Amniotic stem cell (primary cell): ENCODE measurements at regions not wholly inside any gene's neighbourhood (a gene's known extent, or its start where the extent isn't known, plus 50 kb on each side); places are given as distances from the start of the nearest gene placed in this dataset.
A peak's percentile ranks its signal among the peaks of the same experiment; 100 is the strongest.

Experiments used
- DNase-seq: peaks from one replicate; lab custom pipeline; 2025; lab: John Stamatoyannopoulos, UW

DNA sequence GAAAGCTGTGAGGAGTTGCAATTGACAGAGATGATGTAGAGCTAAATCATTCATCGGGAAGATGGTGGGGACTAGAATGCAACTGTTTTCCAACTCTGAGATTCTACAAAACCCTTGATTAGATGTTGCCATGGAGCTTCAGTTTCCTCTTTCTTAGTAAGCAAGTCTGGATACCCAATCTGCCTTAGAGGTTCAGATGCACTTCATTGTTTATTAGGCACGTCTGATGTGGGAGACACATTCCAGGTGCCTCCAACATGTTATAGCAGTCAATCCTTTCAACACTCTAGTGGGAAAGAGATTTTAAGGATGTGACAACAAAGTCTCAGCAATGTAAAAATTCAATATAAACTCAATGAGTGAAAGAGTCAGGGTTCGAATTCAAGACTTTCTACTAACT, 291.3 kb upstream of the PHYHIPL start:
- DNase-seq: no peak

DNA sequence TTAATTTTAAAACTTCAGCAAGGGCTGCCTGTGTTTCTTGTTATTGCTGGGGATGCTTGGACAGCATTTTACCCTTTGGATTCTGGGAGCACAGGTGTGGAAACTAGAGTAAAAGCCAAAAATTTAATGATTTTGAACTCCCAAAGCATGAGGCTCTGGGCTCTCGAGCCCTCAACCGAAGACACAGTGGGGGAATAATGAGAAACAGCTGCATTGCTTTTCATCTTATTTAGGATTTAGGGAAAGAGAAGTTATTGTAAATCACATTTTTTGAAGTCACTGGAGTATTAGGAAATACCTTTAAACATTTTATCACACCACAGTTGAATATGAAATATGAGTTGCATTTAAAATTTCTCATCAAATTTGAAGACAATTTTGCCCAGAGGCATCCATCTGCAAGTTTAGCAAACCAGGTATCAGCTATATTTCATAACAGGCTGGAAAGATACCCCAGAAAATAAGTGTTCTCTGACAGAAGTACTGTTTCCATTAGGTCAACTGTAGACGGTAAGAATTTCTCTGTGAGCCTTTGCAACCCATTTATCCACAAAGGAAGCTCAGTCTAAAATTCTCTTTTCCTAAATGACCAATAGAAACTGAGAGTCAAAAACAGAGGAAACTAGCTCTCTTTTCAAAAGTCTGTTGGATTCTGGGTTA, 290.6 kb upstream of the PHYHIPL start:
- DNase-seq: no peak

DNA sequence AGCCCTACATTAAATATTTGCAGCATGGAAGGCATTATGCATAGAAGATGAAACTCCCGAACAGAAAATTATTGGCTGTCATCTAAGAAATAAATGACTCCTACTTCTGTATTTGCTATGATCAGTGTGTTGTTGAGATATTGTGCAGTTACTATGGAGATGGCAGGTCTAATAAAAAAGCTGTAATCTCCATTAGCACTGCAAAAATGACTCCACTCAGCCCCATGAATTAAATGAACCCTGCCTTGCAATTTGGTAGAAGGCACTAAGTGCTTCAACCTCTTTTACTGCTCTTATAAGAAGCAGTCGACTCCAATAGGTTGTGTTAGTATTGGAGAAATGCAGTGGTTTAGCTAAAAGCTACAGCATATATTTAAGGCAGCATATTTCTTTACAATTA, 290.0 kb upstream of the PHYHIPL start:
- no peak for DNase-seq

DNA sequence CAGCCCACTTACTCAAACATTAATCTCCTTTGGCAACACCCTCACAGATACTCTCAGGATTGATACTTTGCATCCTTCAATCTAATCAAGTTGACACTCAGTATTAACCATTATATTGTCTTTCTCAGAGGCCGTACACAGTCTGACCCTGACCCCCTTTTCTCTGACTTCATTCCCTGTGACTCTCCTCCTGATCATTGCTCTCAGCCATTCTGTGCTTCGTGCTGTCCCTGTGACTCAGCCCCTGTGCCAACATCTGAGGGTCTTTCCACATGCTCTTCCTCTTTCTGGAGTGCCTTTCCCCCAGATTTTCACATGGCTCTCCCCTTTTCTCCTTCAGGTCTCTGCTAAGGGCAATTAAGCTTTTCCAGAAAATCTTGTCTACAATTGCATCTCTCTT, 289.0 kb upstream of the PHYHIPL start:
- no peak for DNase-seq

DNA sequence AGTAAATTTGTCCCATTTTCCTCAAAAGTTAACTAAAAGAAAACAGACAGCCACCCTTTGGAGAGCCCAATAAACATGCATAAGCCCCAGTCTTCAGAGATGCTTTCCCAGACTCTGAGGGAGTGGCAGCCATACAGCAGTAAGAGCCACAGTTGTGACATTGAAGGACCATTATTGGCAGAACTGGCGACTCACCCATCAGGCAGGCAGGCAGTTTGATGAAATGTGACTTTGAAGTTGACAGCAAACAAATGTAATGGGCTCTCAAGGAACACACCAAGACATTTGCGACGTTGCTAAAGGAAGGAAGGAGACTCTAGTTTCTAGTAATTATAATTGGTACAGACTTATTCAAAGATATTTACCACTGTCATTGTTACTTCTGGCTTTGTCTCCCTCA, 287.5 kb upstream of the PHYHIPL start:
- DNase-seq: no peak

DNA sequence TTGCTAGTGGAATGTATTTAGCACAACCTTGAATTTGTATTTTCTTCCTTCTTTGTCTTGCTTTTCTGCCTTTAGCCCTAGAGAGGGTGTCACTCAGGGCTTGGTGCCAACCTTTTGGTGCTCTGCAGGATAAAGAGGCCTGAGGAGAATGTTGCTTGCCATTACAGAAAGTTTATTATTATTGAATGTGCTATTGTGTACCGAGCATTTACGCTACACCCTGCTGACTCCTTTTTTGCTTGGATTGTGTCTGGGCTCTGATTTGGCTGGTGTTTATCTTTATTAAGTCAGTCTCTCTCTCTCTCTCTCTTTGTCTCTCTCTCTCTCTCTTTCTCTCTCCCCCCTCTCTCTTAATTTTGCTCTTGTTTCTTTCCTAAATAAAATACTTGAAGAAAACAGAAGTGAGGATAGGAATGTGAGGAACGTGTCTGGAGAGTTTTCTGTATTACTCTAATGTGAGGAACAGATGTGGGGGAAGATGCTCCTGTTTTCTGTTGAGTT, 284.4 kb upstream of the PHYHIPL start:
- DNase-seq: no peak

DNA sequence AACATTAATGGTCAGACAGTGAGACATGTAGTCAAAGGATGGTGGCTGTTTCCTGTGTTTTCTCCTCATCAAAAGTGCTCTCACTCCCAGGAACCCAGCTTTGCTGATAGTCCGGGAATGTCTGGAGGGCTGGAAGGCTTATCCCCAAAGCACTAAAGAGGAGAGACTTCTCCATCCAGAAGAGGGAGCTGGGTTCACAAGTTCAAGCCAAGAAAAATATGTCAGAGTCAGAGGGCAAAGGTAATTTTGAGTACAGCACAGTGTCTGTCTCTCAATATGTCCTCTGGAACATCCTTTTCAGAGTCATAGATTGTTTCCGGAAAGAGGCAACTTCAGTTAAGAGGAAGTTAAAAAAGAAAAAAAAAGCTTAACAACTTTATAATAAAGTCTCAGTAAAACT, 281.5 kb upstream of the PHYHIPL start:
- DNase-seq: no peak

DNA sequence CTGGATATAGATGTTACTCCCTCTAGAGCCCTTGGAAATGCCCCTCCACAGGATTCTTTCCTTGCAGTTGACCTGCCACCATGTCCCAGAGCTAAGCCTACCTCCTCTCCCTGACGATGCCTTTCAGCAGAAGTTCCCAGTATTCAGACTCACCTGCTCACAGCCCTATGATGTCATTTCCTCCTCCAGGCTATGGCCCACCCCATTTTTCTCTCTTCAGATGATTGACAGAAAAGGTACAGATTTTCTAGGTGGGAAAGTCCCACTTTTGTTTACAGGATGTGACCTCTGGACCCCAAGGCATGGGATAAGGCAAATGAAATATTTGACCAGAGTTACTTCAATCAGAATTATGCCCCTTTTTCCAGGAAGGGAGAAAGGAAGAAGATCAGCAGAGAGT, 280.2 kb upstream of the PHYHIPL start:
- DNase-seq: no peak

DNA sequence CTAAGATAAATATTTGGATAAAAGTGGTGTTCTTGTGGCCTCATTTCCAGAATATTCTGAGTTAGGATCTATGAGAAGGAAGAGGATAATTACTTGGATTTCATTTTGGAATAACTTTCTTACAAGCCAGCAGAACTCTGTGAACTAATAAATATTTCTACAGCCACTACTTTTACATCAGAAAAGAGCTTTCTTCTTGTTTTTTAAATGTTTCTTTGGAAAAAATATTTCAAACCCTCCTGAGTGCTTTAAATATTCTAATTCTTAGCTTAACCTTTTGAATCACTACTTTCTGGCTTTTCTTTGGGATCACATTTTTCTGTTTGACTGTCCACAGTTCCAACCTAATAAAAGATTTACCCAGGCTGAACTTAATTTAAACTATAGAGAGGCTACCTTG, 279.2 kb upstream of the PHYHIPL start:
- no peak for DNase-seq

DNA sequence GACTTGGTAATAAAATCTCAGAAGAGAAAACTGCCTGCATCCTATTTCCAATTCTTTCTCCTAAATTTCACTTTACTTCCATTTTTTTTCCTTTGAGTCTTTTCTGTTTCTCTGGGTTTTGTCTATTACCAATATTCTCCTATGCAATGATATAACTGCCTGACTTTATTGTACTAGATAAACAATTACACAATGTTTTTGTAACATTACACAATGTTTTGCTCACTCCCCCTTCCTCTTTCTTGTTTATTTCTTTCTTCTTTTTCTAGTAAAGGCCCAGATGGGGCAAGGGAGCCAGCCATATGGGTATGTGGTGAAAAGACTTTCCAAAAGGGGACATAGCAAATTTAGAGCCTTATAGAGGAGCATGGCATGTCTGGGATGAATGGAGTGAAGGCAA, 278.7 kb upstream of the PHYHIPL start:
- DNase-seq: no peak

DNA sequence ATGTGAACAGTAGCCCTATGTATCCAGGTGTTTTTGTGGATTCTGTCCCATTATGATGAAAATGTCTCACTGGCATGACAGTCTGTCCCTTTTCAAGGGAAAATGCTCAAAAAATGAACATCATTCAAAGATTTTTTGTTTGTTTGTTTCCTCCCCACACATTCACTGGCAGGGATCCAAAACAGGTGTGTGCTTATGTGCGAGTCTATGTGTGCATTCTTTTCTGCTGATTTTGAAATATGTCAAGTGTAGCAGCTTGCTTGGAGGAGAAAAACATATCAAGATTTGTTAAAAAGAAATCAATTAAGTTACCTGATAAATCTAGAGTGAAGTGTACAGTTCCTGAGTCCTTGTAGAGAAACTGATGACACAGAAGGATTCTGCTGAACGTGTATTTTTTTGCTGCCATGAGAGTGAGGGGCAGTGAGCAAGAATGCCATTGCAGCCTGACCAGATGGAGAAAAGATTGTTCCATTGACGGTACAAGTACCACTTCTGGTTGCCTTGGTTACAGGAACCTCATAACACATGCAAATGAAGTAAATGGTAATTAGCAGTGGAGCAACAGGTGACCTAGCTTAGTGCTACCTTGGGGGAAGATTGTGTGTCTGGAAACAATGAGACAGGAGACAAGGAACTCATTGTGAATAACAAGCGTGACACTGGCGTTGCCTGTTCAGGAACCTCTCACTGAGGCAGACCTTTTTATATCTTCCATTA, 277.4 kb upstream of the PHYHIPL start:
- DNase-seq: no peak

DNA sequence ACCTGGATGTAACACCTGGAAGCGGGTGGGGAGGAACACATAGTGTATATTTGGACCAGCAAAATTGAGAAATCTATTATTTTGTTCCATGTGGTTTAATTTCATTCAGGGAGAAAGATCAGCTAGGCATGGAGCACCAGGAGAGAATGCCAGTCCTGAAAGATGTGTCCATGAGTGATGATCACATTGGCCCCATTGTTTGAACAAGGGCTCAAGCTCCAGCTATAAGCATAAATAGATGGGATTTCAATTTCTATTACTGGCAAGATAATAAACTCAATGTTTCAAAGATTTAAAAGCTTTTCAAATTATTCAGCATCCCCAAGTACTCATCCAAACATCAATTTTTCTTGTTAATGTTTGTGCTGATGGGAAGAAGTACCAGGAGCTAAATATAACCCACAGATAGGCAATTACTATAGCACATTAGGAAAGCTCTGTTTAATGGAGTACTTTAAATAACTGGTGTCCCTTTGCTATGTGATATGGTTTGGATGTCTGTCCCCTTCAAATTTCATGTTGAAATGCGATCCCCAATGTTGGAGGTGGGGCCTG, 275.3 kb upstream of the PHYHIPL start:
- DNase-seq: no peak

DNA sequence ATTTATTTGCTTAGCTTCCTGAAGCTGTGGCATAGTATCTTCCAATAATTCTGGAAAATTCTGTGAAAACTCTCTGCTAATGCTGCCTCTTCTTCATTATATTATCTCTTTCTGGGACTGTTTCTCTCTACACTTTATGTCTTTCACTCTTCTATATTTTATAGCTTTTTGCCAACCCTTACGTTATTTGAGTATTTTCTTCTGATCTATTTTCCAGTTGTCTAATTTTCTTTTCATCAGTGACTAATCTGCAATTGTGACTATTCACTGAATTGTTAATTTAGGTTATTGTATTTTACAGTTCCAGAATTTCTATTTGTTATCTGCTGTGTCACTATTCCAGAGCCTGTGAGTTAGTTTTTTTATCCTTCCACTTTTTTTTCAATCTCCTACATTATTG, 273.4 kb upstream of the PHYHIPL start:
- no peak for DNase-seq

DNA sequence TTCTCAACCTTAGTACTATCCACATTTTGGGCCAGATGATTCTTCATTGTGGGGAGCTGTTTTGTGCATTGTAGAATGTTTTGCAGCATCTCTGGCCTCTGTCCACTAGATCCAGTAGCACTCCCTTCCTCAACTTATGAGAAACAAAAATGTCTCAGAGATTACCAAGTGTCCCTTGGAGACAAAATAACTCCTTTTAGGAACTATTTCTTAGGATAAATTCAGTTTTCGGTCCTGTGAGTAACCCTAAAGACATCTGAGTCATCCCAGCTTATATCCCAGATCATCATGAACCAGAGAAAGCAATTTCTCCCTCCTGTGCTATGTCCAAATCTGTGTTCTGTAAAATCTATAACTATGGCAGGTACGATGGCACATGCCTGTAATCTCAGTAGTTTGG, 266.6 kb upstream of the PHYHIPL start:
- DNase-seq: no peak

DNA sequence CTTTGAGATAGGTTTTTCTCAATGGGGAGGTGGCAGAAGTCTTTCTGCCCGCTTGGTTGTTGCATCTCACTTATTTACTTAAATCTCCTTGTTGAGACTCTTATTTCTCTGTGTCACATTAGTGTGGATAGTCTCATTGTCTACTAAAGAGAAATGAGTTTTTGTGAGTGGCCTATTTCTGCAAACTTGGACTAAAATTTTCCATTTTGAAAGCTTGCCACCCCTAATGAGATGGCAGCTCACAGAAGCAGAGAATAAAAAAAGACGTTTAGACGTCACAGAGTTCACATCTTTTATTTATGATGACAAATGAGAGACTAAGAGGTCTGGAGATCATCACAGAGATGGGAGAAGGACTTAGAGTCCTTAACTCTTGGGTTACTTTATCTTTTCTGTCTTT, 262.7 kb upstream of the PHYHIPL start:
- DNase-seq: no peak

DNA sequence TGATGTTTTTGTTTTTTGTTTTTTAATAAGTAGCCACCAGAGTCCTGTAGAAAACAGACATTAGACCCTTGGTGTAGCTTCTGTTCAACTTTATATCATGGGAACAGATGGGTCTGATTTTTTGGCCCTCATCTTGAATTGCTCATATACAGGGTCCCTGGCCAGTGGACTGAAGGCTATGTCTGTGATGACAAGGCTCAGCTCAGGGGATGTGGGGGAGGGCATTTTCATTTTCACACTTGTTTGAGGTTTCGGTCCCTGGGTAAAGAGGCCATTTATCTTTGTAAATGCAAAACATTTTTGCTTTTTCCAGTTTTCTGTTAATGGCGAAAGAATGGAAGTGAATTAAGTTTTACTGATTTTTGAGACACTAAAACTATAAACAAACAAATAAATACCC, 257.6 kb upstream of the PHYHIPL start:
- DNase-seq: no peak

DNA sequence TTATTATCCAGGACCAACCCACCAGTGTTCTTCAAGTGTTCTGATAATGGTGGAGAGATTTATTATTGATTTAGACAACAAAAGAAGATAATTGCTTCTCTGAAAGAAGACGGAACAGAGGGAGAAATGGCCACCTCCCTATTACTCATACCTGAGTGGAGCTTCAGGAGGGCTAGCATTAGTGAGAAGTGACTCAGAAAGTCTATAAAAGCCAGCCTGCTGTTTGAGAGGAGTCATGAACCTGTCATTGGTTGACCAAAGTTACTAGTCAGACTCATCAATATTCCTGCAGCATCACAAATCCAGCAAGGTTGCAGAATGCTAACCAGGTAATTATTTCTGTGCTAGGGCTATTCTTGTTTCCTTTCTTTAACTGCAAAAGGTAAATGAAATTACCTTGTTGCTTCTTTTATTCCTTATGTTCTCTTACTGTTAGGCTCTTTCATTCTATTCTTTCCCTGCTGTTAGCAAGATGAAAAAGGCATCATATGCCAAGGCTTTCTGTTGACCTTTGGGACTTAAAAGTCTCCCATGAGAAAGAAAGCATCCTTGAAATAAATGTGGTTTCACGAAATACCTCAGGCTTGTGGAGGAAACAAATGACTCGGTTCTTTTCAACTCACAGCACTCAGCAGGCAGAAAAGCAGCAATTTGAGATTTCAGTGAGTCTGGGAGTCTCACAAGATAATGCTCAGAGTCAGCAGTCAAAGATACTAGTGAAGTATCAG, 256.4 kb upstream of the PHYHIPL start:
- DNase-seq: peak; percentile 23

DNA sequence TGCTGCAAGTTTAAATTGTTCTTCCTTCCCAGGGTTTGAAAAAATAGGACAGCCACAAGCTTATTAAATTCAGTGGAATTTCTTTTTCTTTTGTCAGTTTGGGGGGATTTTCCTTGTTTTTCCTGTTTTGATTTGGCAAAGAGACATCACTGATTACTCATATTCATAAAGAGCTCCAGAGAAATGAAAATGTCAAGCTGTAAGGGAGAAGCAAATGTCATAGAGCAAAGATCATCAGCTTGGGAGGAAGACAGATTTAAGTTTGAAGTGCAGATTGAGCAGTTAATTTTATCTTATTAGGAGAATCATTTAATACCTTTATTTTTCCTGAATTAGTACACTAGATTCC, 255.8 kb upstream of the PHYHIPL start:
- no peak for DNase-seq

DNA sequence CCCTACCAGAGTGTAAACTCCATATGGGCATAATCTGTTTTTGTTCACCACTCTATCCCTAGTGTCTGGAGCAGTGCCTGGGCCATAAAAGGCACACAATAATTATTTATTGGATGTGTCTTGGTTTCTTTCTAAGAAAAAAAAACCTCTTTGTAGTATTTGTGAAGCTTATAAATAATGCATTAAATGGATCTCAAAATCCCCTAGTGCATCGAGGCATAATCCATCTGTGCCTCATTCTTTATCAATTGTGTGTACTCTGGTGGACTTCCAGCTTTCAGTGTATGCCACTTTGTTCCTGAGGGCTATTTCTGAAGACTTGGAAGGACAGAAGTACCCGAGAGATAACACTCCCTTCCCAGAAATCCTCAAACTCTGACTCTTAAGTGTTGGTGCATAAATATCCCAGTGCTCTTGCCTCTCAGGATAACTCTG, 255.0 kb upstream of the PHYHIPL start:
- DNase-seq: no peak

DNA sequence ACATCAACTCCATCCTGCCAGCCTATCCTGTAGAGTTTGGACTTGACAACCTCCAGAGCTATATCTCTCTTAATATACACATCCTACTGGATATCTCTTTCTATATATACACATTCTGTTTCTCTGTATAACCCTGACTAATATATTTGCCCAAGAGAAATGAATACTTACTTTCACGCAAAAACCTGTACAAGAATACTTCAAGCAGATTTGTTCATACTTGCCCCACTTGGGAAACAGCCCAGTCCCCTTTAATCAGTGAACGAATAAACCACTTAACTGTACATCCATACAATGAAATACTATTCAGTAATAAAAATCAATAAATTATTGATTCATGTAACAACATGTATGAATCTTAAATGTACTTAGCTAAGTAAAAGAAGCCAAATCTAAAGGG, 251.1 kb upstream of the PHYHIPL start:
- DNase-seq: no peak

DNA sequence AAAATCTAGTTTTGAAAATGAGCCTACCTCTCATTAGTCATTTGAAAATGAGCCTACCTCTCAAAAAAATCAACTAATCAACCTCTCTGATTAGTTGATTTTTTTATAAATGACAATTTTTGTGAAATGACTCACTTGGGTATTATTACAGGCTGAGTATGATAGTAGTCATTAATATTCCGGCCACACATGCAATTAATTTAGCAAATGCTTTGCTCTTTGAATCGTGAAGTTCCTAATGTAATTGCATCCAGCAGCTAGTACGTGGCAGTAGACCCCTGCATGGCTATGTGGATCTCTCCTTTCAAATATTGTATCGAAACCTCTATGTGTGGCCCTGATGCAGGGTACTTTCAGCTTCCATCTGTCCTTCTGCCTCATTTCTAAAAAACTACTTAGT, 245.9 kb upstream of the PHYHIPL start:
- no peak for DNase-seq

DNA sequence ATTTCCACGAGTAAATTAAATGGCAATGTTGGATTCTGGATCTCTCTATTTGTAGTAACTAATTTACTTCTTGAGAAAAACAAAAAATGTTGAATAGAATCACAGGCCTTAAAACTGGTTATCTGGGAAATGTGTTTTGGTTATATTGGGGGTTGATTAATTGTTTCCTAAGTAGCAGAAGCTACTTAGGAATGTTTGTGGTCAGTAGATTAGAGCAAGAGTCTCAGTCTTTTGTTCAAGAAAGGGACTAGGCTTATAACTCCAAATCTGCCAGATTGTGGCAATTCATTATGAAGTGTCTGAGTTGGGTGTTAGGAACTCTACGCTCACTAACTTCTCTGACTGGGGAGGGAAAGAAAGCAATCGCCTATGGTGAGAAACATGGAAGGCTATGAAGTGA, 244.3 kb upstream of the PHYHIPL start:
- no peak for DNase-seq
